Fibroblast of lung (primary cell): ENCODE measurements at regions not wholly inside any gene's neighbourhood (a gene's known extent, or its start where the extent isn't known, plus 50 kb on each side); places are given as distances from the start of the nearest gene placed in this dataset.

Experiments
- EZH2 ChIP-seq: IDR thresholded peaks from 2 replicates; pipeline ENCODE4 v1.5.1; 2012; ENCODE audit warnings: low read length, control low read depth, mild to moderate bottlenecking; ENCODE audit errors: missing control alignments
- TF ChIP-seq, protein P1 (sequence below), 2 donors: IDR thresholded peaks in 1 of 2; conservative IDR thresholded peaks in 1 of 2; 1 replicate in 1 of 2; 2 replicates in 1 of 2; pipeline ENCODE4 v1.5.1; 2011 to 2012; ENCODE audit warnings: low read length in 2 of 2, control low read depth in 1 of 2, inconsistent platforms in 1 of 2, low read depth in 1 of 2, mild to moderate bottlenecking in 1 of 2

DNA sequence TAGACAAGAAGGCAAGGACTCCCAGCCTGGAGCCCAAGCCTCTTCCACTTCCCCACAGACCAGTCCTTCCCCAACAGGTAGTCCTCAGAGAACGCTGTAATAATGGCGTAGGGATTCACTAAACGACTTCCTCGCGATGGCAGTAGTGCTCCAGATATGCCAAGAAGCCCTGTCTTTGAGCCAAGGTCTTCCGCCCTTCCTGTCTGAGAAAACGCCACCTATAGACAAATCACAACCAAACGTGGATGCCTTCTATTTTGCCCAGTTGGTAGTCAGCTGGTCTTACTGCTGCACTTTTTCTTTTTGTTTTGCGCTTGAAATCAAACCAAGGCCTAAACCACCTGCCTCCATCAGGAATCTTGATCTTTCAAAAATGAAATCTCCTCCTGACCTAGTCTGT, 203.3 kb downstream of the OR13H1 start:
- TF ChIP-seq EZH2 = no peak
- TF ChIP-seq, protein P1, sequence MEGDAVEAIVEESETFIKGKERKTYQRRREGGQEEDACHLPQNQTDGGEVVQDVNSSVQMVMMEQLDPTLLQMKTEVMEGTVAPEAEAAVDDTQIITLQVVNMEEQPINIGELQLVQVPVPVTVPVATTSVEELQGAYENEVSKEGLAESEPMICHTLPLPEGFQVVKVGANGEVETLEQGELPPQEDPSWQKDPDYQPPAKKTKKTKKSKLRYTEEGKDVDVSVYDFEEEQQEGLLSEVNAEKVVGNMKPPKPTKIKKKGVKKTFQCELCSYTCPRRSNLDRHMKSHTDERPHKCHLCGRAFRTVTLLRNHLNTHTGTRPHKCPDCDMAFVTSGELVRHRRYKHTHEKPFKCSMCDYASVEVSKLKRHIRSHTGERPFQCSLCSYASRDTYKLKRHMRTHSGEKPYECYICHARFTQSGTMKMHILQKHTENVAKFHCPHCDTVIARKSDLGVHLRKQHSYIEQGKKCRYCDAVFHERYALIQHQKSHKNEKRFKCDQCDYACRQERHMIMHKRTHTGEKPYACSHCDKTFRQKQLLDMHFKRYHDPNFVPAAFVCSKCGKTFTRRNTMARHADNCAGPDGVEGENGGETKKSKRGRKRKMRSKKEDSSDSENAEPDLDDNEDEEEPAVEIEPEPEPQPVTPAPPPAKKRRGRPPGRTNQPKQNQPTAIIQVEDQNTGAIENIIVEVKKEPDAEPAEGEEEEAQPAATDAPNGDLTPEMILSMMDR (conservative IDR thresholded peaks at IDR 0.05 in 1 of 2, IDR thresholded peaks at IDR 0.05 in 1 of 2; ENCODE audit: low read depth in 1 of 2, low read length in 2 of 2) = no peak
